GM19351 (cell line): ENCODE measurements at regions not wholly inside any gene's neighbourhood (a gene's known extent, or its start where the extent isn't known, plus 50 kb on each side); places are given as distances from the start of the nearest gene placed in this dataset.

Experiments used
- ATAC-seq: cut with Tn5 transposase; IDR thresholded peaks from one replicate; pipeline ENCODE4 v1.9.1; 2021; ENCODE audit warnings: mild to moderate bottlenecking, moderate library complexity; ENCODE audit not compliant: unreplicated experiment

GRCh38 chr4:45795135-45795534 is 328.7 kb downstream of the GABRG1 start:
- ATAC-seq = no peak

DNA sequence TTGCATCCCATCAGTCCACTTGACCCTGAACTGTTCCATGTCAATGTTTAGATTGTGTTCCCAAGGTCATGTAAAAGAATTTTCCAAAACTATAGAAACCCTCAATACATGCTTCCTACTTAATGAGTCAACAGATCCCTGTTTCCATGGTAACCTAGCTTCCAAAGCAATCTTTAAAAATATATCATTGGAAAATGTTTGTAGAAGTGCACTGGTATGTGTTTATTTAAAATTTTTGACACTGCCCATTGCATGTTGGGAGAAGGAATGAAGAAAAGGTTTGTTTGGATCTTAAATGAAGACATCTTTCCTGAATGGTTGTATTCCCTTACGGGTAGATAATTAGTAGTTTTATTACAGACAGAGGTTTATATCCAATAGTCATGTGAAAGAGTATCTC is 345.3 kb downstream of the GABRG1 start:
- ATAC-seq = no peak

DNA sequence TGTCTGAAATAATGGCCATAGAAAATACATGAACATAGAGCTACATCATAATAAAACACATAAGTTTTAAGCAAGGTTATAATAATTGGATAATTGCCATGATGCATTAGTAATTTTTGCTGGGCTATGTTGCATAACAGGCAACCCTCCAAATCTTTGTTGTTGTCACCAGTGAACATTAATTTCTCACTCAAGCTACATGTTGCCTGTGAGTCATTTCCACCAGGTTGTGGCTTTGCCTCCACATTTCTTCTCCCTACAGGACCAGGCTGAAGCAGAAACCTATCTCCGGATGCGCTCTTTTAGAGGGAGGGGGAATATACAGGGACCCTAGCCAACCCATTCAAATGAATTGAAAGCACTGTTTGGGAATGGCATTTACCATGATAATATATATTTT is 347.7 kb downstream of the GABRG1 start:
- ATAC-seq = no peak

DNA sequence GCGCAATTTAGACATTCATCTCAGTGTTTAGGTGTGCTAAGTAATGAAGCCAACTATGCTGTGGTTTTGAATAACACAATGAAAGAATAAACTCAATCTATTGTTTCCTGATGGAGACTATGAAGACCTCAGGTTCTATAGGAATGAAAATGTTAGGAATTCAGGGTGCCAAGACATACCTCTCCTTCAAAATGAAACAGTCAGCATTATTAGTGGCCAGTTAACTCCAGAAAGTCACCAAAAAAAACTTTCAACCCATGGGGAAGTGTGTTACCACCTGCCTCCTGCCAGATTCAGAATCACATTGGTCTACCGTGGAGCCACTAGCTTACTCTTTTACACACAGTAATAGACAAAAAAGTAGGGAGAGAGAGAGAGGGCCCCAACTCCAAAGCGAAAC is 352.9 kb downstream of the GABRG1 start:
- ATAC-seq = no peak

- no peak for ATAC-seq
These were observed 358.3 kb downstream of the GABRG1 start for GRCh38 chr4:45765521-45765920.

GRCh38 chr4:45751877-45752530 is 371.9 kb downstream of the GABRG1 start:
- ATAC-seq = no peak

DNA sequence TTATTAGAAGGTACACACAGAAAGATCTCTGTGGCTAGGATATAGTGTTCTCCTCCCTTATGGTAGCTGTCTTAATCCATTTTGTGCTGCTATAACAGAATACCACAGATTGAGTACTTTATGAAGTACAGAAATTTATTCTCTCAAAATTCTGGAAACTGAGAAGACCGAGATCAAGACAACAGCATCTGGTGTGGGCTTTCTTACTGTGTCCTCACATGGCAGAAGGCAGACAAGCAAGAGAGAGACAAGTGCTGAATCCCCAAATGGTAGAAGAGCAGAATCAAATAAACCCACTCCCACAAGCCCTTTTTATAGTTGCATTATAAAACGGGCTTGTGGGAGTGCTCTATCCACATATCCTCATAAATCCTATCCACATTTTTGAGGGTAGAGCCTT is 373.1 kb downstream of the GABRG1 start:
- no peak for ATAC-seq

- ATAC-seq = no peak
These were observed 378.1 kb downstream of the GABRG1 start for GRCh38 chr4:45745741-45746140.

DNA sequence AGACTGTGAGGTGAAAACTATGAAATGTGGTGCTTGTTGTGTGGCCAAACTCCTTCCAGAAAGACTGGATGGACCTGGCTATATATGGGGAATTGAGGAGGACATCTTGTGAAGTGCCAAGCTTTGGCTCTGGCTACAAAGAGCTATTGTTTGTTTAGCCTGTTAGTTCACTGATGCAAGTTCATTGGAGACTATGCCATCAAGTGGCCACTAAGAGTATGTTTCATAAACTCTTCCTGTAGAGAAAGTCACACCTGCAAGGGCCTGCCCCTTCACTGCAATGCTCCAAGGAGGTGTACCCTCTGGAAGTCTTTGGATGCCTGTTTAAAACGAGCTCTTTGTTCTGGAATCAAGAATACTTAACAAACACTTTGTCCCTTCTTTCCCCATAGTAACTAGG is 382.0 kb downstream of the GABRG1 start:
- ATAC-seq = no peak

- no peak for ATAC-seq
These were observed 391.7 kb downstream of the GABRG1 start for GRCh38 chr4:45732161-45732560.

DNA sequence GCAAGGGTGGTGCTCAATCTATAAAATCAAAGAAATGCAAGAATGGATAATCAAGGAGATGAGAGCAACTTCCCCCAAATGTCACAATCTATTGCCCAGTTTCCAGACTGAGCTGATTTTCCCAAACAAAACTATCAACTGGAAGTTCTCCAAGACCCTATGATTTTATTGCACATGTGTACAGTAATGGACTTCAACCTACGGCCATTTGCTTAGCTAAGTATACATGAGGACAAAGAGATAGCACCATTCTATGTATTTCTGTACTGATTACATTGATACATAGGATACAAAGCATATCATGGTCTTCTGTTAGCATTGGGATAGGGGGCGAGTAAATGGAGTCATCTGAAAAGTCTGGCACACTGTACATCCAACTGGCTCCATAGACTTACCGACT is 407.8 kb downstream of the GABRG1 start:
- ATAC-seq = no peak

DNA sequence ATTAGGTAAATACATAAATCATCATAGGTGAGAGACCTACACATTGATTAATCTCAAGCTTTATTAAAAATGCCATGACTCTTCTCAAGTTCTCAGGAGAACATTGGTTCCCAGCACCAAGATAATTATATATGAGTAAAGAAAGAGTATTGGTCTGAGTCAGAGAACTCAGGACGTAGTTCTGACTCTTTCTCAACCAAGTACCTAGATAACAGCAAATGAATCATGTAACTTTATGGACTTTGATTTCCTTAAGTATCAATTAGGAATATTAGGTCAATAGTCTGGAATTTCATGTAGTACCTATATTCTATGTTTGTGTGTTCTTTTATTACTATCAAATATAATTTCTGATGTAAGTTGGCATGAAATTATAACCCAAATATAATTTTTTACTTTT is 409.9 kb downstream of the GABRG1 start:
- ATAC-seq = no peak

DNA sequence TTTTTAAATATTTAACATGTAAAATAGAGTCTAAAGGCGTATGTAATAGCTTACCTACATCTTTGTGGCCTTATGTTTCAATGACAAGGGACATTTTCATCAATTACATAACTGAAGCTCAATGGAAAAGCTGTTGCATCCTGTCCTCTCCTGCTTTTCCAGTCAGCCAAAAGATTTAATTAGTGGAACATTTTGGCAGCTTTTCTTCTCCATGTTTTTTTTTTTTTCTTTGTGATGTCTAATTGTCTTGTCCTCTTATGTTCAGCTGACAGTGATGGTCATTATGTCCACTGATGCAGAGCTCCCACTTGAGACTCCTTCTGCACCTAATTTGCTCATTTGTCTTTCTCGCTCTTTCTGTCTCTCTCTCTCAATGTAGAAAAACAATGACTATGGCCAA is 422.2 kb downstream of the GABRG1 start:
- no peak for ATAC-seq

- ATAC-seq = no peak
These were observed 430.1 kb downstream of the GABRG1 start for GRCh38 chr4:45693746-45694145.

DNA sequence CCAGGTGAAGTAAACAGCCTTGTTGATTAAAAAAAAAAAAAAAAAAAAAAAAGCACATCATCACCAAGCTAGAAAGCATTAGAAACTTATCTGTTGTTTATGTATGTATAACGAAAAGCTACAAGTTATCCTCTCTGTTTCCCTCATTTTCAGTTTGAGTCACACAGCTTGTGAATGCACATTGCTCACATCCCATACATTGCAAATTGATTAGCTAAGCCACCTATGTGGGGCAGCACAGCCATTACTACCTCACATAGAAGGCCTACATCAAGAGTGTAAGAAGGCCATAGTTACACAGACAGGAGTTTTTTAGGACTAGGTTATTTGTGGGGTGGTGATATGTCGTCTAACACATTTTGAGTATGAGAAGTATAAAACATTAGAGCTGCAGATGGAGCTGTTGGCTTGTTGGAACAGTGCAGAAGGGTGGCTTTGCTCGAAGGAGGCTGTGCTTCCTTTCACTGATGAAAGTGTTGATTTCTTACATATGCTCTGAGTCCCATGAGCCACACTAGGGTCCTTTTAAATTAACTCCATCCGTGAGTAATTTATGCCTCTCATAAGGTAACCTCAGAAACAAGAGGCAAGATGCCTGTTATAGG is 431.6 kb downstream of the GABRG1 start:
- ATAC-seq = no peak

DNA sequence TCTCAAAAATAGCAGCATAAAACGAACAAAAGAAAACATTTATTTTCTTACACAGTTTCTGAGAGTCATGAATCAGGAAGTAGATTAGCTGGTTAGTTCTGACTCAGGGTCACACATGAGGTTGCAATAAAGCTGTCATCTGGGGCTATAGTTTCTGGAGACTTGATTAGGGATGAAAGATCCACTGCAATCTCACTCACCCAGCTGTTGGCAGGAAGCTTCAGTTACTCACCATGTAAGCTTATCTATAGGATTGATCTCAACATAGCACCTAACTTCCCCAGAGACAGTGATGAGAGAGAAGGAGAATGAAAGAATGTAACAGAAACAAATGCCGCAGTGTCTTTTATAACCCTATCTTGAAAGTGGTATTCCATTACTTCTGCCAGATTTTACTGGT is 435.5 kb downstream of the GABRG1 start:
- no peak for ATAC-seq

DNA sequence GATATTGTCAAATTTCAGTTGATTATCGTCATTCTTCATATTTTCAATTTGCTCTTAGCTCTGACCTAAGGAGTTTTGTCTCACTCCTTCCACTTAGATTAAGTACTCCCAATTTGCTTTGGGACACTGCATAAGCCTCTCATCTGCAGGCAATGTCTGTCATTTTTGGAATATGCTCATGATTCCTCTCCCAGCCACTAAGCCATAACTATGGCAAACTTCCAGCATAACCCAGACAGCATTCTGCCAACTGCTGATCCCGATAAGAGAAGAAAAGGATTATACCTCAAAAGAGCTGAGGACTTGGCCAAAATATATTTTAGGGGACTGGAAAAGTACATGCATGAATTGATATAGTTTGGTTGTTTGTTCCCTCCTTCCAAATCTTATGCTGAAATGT is 444.4 kb downstream of the GABRG1 start:
- ATAC-seq = no peak

GRCh38 chr4:45668128-45668527 is 455.7 kb downstream of the GABRG1 start:
- no peak for ATAC-seq

DNA sequence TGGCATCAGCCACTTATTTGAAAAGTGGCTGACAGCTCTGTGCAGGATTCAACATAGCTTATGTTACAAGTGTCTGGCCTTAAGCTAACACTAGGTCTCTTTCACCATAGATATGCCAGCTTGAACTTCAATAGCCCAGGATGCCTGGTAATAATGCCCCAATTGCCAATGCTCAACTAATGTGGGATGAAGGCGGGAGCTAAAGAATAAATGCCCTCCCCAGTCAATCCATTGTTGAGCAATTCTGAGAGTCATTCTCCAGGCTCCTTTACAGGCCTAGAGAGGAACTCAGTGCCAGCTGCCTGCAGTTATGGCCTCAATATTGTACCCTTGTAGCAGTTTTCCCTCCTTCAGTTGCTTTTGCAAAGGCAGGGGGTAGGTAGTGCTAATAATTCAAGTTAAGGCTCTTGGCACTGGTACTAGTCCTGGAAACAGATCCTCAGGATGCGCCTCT is 460.2 kb downstream of the GABRG1 start:
- no peak for ATAC-seq

- ATAC-seq = no peak
These were observed 460.9 kb downstream of the GABRG1 start for GRCh38 chr4:45663003-45663402.

DNA sequence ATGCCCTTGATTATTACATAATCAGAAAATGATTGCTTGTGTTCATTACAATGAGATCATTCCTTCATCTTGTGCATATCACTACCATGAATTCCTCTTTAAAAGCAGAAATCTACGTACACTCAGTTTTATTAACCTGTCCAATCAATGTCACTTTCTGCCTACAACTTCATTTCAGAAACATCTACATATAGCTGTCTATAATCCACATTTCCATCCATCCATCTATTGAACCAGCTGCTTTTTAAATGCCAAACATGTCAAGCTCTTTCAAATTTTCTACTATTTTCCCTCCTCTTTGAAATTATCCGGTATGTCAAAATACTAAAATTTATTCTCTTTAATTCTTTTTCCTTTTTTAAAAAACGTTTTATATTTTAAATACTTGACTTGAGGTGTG is 462.0 kb downstream of the GABRG1 start:
- no peak for ATAC-seq

DNA sequence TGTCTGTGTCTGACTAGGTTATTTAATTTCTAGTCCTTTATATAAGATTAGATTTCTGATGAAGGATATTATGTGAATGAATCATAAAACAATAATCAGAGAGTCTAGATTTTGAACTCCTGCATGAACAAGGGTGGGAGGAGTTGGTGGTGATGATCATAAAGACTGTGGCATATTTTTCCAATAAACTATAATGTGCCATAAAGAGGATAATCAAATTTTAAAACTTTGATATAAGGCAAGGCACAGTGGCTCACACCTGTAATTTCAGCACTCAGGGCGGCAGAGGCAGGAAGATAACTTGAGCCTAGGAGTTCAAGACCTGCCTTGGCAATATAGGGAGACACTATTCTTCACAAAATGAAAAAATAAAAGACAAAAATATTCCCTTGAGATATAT is 473.3 kb downstream of the GABRG1 start:
- ATAC-seq = no peak

DNA sequence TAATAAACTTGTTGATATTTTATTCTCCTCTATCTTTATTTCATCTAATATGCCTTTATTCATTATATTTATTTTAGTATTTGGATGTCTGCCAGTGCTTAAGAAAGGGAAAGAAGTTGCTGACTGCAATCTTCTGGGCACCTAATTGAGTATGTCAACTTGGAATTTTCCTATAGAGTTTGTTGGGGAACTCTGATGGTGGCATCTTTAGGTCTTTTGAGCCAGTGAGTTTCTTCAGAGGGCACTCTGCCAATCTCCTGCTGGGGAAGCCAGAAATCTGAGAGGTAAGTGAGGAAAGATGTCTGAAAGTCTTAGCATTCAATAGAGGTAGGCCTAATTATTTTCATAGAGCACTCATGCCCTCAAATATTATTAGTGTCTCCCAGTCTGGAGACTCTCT is 475.0 kb downstream of the GABRG1 start:
- no peak for ATAC-seq
